DMS79 treated with DMSO at 0.1 percent for 48 hours (cell line): ENCODE measurements at regions not wholly inside any gene's neighbourhood (a gene's known extent, or its start where the extent isn't known, plus 50 kb on each side); places are given as distances from the start of the nearest gene placed in this dataset.

Experiments
- DNase-seq: peaks from one replicate; lab custom pipeline; 2025; lab: John Stamatoyannopoulos, UW

DNA sequence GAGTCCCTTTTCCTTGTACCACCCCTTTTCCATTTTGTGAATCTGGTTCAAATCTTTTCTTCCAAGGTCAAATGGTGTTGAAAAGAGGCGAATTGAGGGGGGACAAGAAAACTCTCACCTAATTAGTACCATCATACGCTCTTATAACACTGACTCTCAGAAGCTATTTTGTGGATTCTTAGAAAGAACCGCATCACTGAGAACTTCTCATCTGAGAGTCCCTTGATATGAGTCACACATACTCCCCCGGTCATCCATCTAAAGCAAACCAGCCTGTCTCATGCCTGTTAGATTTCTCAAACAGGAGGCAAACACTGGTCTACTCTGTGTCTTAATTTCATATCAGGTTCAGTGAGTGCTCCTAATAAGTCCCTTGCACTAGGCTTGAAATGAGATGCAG is 76.5 kb upstream of the SPRED1 start:
- no peak for DNase-seq

DNA sequence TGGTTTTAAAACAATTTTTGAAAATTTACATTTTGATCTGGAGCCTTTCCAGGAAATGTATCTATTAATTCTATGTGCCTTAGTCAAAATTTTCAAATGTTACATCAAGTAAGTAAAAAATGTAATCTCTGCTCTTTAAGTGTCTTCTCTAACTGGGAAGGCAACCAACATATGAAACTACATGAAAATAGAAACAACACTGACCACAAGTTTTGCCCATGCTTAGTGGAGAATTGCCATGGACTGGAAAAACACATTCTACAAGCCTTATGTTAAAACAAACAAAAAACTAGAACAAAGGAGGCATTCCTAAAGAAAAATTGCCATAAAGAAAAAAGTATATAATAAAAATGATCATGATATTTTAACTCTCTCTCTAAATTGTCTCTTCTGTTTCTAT is 75.9 kb upstream of the SPRED1 start:
- no peak for DNase-seq

DNA sequence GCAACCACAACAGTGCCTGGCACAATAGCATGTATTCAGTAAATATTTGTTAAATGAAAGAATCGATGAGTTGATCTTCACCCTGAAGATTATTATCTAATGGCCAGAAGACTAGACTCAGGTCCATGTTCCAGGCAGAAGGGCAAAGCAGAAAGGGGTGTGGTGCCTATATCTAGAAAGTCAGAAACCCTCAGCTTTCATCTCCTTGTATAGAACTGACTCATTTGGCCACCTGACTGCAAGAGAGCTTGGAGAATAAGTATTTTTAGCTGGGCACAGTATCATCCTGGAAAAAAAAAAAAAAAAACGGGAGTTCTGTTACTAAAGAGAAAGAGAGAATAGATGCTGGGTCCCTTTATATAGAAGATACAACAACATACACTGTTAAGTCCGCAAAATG is 69.7 kb upstream of the SPRED1 start:
- no peak for DNase-seq

DNA sequence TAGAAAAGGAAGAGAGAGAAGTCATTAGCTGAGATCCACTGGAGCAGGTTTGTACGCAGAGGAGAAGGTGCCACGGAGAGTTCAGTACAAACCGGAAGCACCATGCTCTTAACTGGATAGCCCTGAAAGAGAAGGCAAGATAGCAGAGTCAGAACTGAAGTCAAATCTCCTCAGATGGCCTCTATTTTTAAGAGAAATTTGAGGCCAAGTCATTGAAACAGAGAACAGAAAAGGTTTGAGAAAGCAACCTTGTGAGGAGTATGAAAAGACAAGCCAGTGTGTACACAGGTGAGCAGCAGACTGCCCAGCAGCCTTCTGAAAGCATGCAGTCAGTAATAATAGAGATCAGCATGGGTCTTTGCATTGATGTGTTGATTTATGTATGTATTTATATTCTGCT is 66.1 kb upstream of the SPRED1 start:
- no peak for DNase-seq

DNA sequence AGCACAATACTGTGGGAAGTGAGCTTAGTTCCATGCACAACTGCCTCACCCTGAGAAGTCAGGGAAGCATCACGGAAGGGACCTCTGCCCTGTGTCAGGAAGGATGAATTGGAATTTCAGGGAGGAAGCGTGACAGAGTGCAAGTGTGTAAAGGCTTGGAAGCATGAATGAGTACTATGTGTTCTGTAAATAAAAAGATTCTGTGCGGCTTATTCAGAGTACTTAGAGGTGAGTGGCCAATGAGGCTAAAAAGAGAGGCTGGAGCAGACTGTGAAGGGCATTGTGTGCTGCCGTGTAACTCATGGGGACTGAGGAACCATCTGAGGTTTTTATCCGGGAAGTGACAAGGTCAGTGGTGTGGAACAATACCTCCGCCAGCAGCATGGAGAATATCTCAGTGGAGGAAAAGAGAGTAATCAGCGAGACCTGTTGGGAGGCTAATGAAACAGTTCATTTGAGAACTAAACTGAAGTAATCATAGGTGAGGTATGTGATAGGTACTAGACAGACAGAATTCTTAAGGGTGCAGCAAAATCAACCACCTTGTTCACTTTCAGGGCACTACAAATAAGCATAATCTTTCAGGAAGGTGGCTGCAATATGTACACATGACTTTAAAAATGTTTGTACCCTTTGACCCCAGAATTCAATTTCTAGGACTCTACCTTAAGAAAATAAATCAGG is 64.9 kb upstream of the SPRED1 start:
- DNase-seq, result no peak

DNA sequence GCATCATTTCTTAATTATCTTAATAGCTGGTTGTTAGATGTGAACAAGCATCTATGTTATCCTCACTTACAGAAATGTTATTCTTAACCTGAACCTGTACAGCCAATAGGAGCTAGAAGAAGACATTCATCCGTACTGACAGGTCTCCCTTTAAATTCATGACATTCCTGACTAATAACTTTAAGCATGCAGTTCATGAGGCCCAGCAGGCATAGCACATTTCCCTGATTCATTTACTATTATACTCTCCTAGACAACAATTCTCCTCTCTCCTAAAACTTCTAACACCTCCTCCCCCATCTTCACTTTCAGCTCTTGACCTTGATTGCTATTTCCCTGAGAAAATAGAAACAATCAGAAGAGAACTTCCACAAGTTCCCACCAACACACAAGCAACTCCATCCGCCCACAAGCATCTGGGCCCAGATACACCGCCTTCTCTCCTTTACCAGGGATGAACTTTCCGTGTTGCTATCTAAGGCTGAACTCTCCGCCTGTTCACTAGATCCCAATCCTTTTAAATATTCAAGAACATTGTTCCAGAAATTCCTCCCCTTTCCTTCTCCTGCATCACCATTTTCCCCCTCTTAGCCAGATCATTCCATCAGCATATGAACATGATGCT is 62.9 kb upstream of the SPRED1 start:
- no peak for DNase-seq

DNA sequence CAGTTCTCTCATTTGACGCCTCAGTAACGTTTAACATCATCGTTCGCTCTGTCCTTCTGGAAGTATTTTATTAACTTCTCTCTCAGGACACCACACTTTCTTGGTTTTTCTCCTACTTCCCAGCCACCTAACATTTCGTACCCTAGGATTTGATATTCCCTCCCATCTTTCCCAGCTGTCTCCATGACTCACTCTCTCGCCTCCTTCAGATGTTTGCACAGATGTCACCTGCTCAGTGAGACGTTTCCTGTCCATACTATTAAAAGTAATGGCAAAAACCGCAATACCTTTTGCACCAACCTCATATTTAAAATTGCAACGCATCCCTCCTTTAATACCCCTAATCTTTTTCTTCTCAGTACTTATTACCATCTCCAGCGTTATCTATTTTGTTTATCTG is 62.1 kb upstream of the SPRED1 start:
- DNase-seq, result no peak

DNA sequence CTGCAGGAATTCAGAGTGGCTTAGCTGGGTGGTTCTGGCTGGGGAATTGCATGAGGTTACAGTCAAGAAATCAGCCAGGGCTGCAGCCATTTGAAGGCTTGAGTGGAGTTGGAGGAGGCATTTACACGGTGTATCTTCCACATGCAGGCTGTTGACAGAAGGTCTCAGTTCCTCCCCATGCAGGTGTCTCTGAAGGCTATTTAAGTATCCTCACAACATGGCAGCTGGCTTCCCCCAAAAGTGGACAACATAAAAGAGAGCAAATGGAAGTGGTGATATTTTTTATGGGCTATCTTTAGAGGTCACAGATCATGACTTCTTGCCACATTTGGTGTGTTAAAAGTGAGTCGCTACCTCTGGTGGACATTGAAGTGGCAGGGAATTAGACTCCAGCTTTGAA is 60.1 kb upstream of the SPRED1 start:
- DNase-seq, result no peak

DNA sequence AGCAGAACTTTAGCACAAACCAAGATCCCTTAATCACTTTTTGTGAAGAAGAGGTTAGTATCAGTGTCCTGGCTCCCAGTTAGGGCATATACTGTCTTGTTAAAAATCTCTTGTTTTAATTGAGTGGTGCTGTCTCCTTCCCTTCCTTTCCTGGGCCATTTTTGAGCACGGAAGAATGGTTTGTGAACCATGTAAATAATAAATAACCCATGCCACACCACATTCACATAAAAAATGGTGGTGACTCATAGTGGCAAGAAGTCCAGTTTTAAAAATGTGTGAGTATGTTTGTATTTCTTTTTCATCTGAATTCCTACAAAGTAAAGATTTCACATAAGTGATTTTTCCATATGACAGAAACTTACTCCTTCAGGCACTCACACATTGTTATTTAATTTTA is 59.1 kb upstream of the SPRED1 start:
- DNase-seq, result no peak

DNA sequence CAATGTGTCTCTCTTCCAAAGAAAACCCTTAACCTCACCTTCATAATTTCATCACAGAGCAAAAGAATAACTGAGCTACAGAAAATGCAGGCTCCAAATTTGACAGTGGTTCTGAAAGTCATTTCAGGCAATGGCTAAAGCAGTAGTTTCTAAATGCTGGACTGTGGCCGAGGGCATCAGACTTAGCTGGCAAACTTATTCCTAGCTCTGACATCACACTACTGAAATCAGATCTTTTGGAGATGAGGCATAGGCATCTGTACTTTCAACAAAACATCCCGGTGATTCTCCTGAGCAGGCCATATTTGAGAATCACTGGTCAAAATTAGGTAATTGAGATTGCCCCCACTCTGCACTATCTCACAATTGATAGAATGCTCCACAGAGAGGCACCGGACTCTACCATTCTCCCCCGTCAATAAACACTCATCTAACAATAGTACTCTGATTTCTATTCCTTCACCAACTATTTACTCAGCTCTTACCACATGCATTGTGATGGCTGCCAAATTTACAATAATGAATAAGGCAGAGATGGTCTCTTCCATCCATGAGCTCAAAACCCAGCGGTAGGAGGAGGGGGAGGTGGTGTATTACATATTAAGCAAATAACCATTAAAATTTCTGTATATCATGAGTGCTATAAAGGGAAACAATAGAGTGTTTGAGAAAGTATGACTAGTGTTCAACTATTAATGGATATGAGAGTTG is 57.3 kb upstream of the SPRED1 start:
- DNase-seq, result no peak

DNA sequence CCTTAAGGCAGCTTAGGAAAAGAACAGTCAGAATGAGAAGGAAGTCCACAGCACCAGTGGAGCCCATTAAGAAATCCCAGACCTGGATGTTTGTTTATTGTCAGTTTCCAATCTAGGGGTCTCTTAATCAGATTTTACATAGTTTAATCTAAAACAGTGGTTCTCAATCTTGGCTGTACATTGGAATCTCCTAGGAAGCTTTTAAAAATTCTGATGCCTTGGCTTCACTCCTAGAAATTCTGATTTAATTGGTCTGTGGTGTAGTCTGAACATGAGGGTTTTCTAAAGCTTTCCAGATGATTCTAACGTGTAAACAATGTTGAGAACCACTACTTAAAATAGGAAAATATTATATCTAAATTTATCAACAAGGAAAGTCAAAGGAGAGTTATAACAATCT is 56.6 kb upstream of the SPRED1 start:
- no peak for DNase-seq

DNA sequence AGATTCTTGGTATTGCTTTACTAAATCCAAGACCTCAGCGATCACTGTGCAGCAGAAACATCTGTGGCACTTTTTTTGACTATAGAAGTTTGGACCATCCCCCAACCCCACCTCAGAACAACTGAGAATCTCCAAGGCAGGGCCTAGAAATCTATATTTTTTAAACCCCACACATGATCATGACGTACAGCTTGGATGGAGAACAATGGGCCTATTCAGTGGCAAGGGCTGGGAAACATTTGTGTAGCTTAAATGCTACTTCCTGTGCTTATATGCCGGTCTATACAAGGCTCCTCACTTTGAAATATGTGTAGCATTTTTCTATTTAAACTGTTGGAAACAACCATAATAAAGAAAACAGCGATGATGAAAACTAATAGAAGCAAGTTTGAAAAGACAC is 55.1 kb upstream of the SPRED1 start:
- no peak for DNase-seq

DNA sequence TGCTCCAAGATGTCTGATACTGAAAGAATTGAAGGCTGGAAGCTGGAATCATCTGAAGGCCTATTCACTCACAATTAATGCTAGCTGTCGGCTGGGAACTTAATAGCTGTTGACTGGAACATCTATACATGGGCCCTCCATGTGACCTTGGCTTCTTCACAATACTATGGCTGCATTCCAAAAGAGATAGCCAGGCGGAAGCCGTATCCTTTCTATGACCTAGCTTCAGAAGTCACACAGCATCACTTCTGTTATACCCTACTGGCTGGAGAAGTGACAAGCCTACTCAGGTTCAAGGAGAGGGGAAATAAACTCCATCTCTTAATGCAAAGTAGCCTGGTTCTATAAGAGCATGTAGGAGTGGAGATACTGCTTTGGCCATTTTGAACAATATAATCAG is 50.9 kb upstream of the SPRED1 start:
- no peak for DNase-seq

DNA sequence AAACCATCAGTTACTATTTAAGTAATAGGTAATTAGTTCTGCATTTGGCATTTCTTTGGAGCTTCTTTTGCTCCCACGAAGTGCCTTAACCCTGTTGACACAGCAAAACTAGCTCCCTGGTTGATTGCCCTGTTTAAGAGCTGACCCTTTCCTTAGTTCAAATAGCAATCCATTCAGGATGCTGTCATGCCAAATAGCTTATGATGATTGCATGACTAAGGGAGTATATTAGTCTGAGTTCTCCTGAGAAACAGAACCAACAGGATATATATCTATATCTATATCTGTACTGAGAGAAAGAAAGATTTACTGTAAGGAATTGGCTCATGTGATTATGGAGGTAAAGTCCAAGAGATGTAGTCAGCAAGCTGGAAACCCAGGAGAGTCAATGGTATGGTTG is 50.3 kb upstream of the SPRED1 start:
- DNase-seq, result no peak
